ENCODE measurements at regions not wholly inside any gene's neighbourhood (a gene's known extent, or its start where the extent isn't known, plus 50 kb on each side); places are given as distances from the start of the nearest gene placed in this dataset.

DNA sequence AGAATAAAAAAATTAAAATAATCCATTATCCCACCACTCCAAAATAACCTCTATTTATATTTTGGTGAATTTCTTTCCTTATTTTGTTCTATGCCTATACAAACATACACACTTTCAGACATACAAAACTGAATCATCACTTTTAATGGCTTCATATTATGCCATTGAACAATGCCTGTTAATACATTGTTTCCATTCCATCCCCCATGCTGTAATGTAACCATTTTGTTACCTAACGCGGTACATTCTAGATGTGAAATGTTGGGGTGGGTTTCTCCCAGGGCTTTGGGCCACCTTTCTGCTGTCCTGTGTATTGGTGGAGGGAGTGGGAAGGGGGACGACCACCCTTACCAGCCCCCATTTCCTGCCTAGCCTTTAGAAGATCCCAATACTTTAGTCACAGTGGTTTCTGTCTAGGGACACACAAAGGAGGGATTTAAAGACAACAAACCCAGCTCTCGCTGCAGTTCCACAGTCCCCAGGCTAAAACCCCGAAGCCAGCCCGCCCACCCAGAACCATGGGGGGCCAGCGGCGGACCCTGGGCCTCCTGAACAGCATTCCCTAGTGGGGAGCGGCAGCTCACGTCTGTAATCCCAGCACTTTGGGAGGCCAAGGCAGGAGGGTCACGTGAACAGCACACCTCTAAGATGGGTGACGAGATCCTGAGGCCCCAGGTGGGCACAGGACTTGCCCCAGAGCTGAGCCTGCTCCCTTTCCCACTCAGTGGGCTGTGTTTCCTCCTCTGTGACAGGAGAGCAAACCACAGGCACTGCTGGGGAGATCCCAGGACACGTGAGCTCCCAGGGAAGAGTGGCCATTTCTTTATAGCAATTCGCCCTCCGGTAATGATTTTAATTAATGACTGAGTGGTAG lies 56.9 kb upstream of the STXBP1 start:
- TF ChIP-seq CTCF (IDR thresholded peaks at IDR 0.05) = no peak
- TF ChIP-seq POLR2A (IDR thresholded peaks at IDR 0.05) = no peak

All from body of pancreas (tissue), 4 donors.